ENCODE measurements at regions not wholly inside any gene's neighbourhood (a gene's known extent, or its start where the extent isn't known, plus 50 kb on each side); places are given as distances from the start of the nearest gene placed in this dataset.

GRCh38 chr4:63904201-63904600 lies 505.0 kb downstream of the TECRL start:
- DNase-seq, result no peak
- Histone ChIP-seq H3K36me3 (no peaks in the 10 kb centered on the region), H3K4me1 (no peaks in the 10 kb centered on the region), H3K27me3 (no peaks in the 10 kb centered on the region), H3K27ac (no peak overlapping the region), H3K9me3 (no peaks in the 10 kb centered on the region), H3K4me3 (no peak overlapping the region)
- in situ Hi-C loops (cut with MboI; ENCODE audit: low pct_ligation_motif_present in 1 of 4, low pct_unique_long_range_greater_than_20kb in 1 of 4, low sequenced_read_pairs in 3 of 4) (no loop called here), intact Hi-C loops (cut with DNase I; ENCODE audit: low total_unique reads) (no loop called here)
- 78 to 80% methylated on average over 3 of the region's 3 CpGs for WGBS, 2 donors (ENCODE audit: low coverage in 1 of 2)
- TF ChIP-seq POLR2A (IDR thresholded peaks at IDR 0.05) (no peak), CTCF (IDR thresholded peaks at IDR 0.05) (no peak), POLR2AphosphoS5 (IDR thresholded peaks at IDR 0.05) (no peak), EP300 (IDR thresholded peaks at IDR 0.05; ENCODE audit: low read depth) (no peak)

GRCh38 chr4:63901304-63901703 lies 507.9 kb downstream of the TECRL start:
- no peak for DNase-seq
- H3K27ac ChIP-seq, result no peak overlapping the region
- no peaks in the 10 kb centered on the region for H3K27me3 ChIP-seq
- no peak for TF ChIP-seq POLR2A (IDR thresholded peaks at IDR 0.05)
- TF ChIP-seq CTCF (IDR thresholded peaks at IDR 0.05), result no peak
- no peak for TF ChIP-seq POLR2AphosphoS5 (IDR thresholded peaks at IDR 0.05)
- no peak for TF ChIP-seq EP300 (IDR thresholded peaks at IDR 0.05; ENCODE audit: low read depth)
- in situ Hi-C loops (cut with MboI; ENCODE audit: low pct_ligation_motif_present in 1 of 4, low pct_unique_long_range_greater_than_20kb in 1 of 4, low sequenced_read_pairs in 3 of 4), result no loop called here
- 22 to 44% methylated on average over 1 to 2 of the region's 2 CpGs for WGBS, 2 donors (ENCODE audit: low coverage in 1 of 2)
- no peaks in the 10 kb centered on the region for H3K36me3 ChIP-seq
- no peak overlapping the region for H3K4me3 ChIP-seq
- H3K9me3 ChIP-seq, result no peaks in the 10 kb centered on the region
- intact Hi-C loops (cut with DNase I; ENCODE audit: low total_unique reads), result no loop called here
- no peaks in the 10 kb centered on the region for H3K4me1 ChIP-seq

GRCh38 chr4:63898961-63899360 lies 510.3 kb downstream of the TECRL start:
- TF ChIP-seq CTCF (IDR thresholded peaks at IDR 0.05), result no peak
- no peak for TF ChIP-seq EP300 (IDR thresholded peaks at IDR 0.05; ENCODE audit: low read depth)
- no peak for TF ChIP-seq POLR2A (IDR thresholded peaks at IDR 0.05)
- TF ChIP-seq POLR2AphosphoS5 (IDR thresholded peaks at IDR 0.05), result no peak
- intact Hi-C loops (cut with DNase I; ENCODE audit: low total_unique reads), result no loop called here
- Histone ChIP-seq H3K27ac (no peak overlapping the region), H3K27me3 (no peaks in the 10 kb centered on the region), H3K4me1 (no peaks in the 10 kb centered on the region), H3K9me3 (no peaks in the 10 kb centered on the region), H3K36me3 (no peaks in the 10 kb centered on the region), H3K4me3 (no peak overlapping the region)
- in situ Hi-C loops (cut with MboI; ENCODE audit: low pct_ligation_motif_present in 1 of 4, low pct_unique_long_range_greater_than_20kb in 1 of 4, low sequenced_read_pairs in 3 of 4), result no loop called here
- no peak for DNase-seq

- Histone ChIP-seq H3K4me3 (no peak overlapping the region), H3K9me3 (no peaks in the 10 kb centered on the region), H3K27ac (no peak overlapping the region), H3K27me3 (no peaks in the 10 kb centered on the region), H3K36me3 (no peaks in the 10 kb centered on the region), H3K4me1 (no peaks in the 10 kb centered on the region)
- intact Hi-C loops (cut with DNase I; ENCODE audit: low total_unique reads) (no loop called here), in situ Hi-C loops (cut with MboI; ENCODE audit: low pct_ligation_motif_present in 1 of 4, low pct_unique_long_range_greater_than_20kb in 1 of 4, low sequenced_read_pairs in 3 of 4) (no loop called here)
- no peak for DNase-seq
- no peak for TF ChIP-seq POLR2A (IDR thresholded peaks at IDR 0.05)
- TF ChIP-seq POLR2AphosphoS5 (IDR thresholded peaks at IDR 0.05), result no peak
- no peak for TF ChIP-seq EP300 (IDR thresholded peaks at IDR 0.05; ENCODE audit: low read depth)
- no peak for TF ChIP-seq CTCF (IDR thresholded peaks at IDR 0.05)
Observed at GRCh38 chr4:63894161-63894560, 515.1 kb downstream of the TECRL start.
